ENCODE measurements at regions not wholly inside any gene's neighbourhood (a gene's known extent, or its start where the extent isn't known, plus 50 kb on each side); places are given as distances from the start of the nearest gene placed in this dataset.

DNA sequence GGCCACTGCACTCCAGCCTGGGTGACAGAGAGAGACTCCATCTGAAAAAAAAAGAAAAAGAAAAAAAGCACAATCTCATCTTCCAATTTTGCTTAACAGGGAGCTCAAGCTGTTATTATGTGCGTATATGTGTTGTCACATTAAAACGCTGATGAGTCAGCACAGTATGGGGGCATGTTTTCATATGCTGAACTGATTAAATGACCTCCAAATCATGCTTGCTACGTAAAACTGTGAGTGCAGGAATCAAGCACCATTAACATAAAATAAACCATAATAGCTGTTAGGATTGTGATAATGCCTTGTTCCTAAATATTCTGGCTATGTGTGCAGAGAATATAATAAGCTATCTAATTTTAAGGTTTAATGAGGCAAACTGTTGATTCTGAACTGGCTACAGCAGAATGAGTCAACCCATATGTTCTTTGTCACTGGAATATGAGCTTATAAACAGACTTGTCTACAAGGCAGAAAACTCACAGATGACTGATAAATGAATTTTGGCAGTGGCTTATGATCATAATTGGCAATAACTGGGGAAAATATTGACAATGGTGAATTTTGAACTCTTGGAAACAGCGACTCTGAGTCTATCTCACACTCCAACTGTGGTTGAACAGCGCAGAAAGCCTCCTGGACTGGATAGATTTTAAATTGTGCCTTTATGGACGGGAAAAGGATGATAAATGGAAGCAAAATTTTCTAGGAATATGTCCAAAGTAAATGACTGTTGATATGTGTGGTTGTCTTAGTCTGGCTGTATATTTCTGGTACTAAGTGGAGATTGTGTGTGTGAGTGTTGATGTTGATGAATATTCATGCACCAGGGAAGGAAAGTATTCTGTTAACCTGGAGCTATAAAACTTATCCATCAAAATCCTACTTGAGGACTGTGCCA, 75.5 kb downstream of the VCAM1 start:
- TF ChIP-seq, protein P1, sequence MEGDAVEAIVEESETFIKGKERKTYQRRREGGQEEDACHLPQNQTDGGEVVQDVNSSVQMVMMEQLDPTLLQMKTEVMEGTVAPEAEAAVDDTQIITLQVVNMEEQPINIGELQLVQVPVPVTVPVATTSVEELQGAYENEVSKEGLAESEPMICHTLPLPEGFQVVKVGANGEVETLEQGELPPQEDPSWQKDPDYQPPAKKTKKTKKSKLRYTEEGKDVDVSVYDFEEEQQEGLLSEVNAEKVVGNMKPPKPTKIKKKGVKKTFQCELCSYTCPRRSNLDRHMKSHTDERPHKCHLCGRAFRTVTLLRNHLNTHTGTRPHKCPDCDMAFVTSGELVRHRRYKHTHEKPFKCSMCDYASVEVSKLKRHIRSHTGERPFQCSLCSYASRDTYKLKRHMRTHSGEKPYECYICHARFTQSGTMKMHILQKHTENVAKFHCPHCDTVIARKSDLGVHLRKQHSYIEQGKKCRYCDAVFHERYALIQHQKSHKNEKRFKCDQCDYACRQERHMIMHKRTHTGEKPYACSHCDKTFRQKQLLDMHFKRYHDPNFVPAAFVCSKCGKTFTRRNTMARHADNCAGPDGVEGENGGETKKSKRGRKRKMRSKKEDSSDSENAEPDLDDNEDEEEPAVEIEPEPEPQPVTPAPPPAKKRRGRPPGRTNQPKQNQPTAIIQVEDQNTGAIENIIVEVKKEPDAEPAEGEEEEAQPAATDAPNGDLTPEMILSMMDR (conservative IDR thresholded peaks at IDR 0.05; ENCODE audit: low read depth, low read length), result no peak
- no peak for TF ChIP-seq EZH2 (IDR thresholded peaks at IDR 0.05; ENCODE audit: borderline replicate concordance, low read depth, low read length, poor library complexity, severe bottlenecking)

Data from A673 (cell line).